ENCODE measurements at regions not wholly inside any gene's neighbourhood (a gene's known extent, or its start where the extent isn't known, plus 50 kb on each side); places are given as distances from the start of the nearest gene placed in this dataset.

GRCh38 chr1:106223213-106223612 is 833.3 kb upstream of the PRMT6 start:
- intact Hi-C loops (cut with micrococcal nuclease; ENCODE audit: unreplicated experiment) (no loop called here), in situ Hi-C loops (cut with HindIII; ENCODE audit: extremely low pct_ligation_motif_present, low pct_unique_long_range_greater_than_20kb) (no loop called here)
- Histone ChIP-seq H3K4me3 (replicated peaks in 1 of 3; ENCODE audit: insufficient read depth in 1 of 3, low read depth in 2 of 3, low read length in 3 of 3) (no peak overlapping the region), H3K27ac (ENCODE audit: extremely low read length, insufficient read depth, low read length) (no peak overlapping the region), H3K27me3 (ENCODE audit: control insufficient read depth in 1 of 2, insufficient read depth in 2 of 2, low read length in 2 of 2) (no peaks in the 10 kb centered on the region; a peak in 1 of 5 replicates), H3K4me2 (ENCODE audit: low read depth, low read length) (no peak overlapping the region), H2AFZ (ENCODE audit: low read length) (no peak overlapping the region), H3K36me3 (replicated peaks in 1 of 2; ENCODE audit: control insufficient read depth in 1 of 2, insufficient read depth in 2 of 2, low read length in 2 of 2) (no peaks in the 10 kb centered on the region), H3K9ac (ENCODE audit: insufficient read depth, low read depth, low read length) (no peak overlapping the region), H3K4me1 (ENCODE audit: insufficient read depth, low read length) (no peaks in the 10 kb centered on the region), H4K20me1 (ENCODE audit: insufficient read depth, low read length) (no peaks in the 10 kb centered on the region), H3K79me2 (ENCODE audit: insufficient read depth, low read length) (no peaks in the 10 kb centered on the region), H3K9me3 (ENCODE audit: low read length) (peaks cover 61% of the 10 kb centered on the region)
- ChIA-PET POLR2A (no interaction called here), CTCF (ENCODE audit: low intra/inter-chr PET ratio, low total read pairs) (no interaction called here)
- DNase-seq (ENCODE audit: low spot score): no peak
- peak in 1 of 2 experiments; percentile 61; a peak in 2 of 4 replicates for TF ChIP-seq MAFK (conservative IDR thresholded peaks at IDR 0.05 in 1 of 2, IDR thresholded peaks at IDR 0.05 in 1 of 2; ENCODE audit: low read length in 2 of 2)
- peak; percentile 27; the same call in 1 of the 2 replicates for TF ChIP-seq MAFF (IDR thresholded peaks at IDR 0.05; ENCODE audit: low read depth, low read length)
- TF ChIP-seq ZNF362 (CRISPR knock-in tag; IDR thresholded peaks at IDR 0.05; ENCODE audit: borderline replicate concordance): no peak
- FAIRE-seq: no peak
- no peak for ATAC-seq
- BruUV-seq (replicated peaks): no TSS peak
- WGBS (ENCODE audit: low lambda C conversion rate): 38% methylated on average over 1 of the region's 1 CpG

- intact Hi-C loops (cut with micrococcal nuclease; ENCODE audit: unreplicated experiment): no loop called here
- Histone ChIP-seq H3K79me2 (ENCODE audit: insufficient read depth, low read length) (no peaks in the 10 kb centered on the region), H3K36me3 (replicated peaks in 1 of 2; ENCODE audit: control insufficient read depth in 1 of 2, insufficient read depth in 2 of 2, low read length in 2 of 2) (no peaks in the 10 kb centered on the region), H3K9ac (ENCODE audit: insufficient read depth, low read depth, low read length) (no peak overlapping the region), H3K9me3 (ENCODE audit: low read length) (peaks cover 63% of the 10 kb centered on the region), H2AFZ (ENCODE audit: low read length) (no peak overlapping the region), H3K27me3 (ENCODE audit: control insufficient read depth in 1 of 2, insufficient read depth in 2 of 2, low read length in 2 of 2) (no peaks in the 10 kb centered on the region; a peak in 1 of 5 replicates), H3K4me3 (replicated peaks in 1 of 3; ENCODE audit: insufficient read depth in 1 of 3, low read depth in 2 of 3, low read length in 3 of 3) (no peak overlapping the region), H3K4me2 (ENCODE audit: low read depth, low read length) (no peak overlapping the region), H3K27ac (ENCODE audit: extremely low read length, insufficient read depth, low read length) (no peak overlapping the region), H4K20me1 (ENCODE audit: insufficient read depth, low read length) (no peaks in the 10 kb centered on the region), H3K4me1 (ENCODE audit: insufficient read depth, low read length) (no peaks in the 10 kb centered on the region)
- no TSS peak for BruUV-seq (replicated peaks)
- no peak for ATAC-seq
- in situ Hi-C loops (cut with HindIII; ENCODE audit: extremely low pct_ligation_motif_present, low pct_unique_long_range_greater_than_20kb): no loop called here
- no peak for DNase-seq (ENCODE audit: low spot score)
- WGBS (ENCODE audit: low lambda C conversion rate): 3% methylated on average over 1 of the region's 1 CpG
- ChIA-PET POLR2A (no interaction called here), CTCF (ENCODE audit: low intra/inter-chr PET ratio, low total read pairs) (no interaction called here)
- TF ChIP-seq ARNT (IDR thresholded peaks at IDR 0.05): no peak
- TF ChIP-seq XBP1 (CRISPR knock-in tag; IDR thresholded peaks at IDR 0.05): no peak
- TF ChIP-seq HMGA1 (CRISPR knock-in tag; conservative IDR thresholded peaks at IDR 0.05): no peak
- TF ChIP-seq ZC3H4 (CRISPR knock-in tag; IDR thresholded peaks at IDR 0.05; ENCODE audit: borderline replicate concordance): no peak
- TF ChIP-seq MYNN (CRISPR knock-in tag; IDR thresholded peaks at IDR 0.05; ENCODE audit: low read depth): no peak
- TF ChIP-seq SP2 (CRISPR knock-in tag; IDR thresholded peaks at IDR 0.05): no peak
- no peak for TF ChIP-seq SOX13 (IDR thresholded peaks at IDR 0.05)
- TF ChIP-seq SOX13 (CRISPR knock-in tag; conservative IDR thresholded peaks at IDR 0.05 in 1 of 2, IDR thresholded peaks at IDR 0.05 in 1 of 2): no peak
- no peak for TF ChIP-seq ZBTB3 (CRISPR knock-in tag; IDR thresholded peaks at IDR 0.05; ENCODE audit: borderline replicate concordance, low read depth)
- no peak for TF ChIP-seq NFIC (IDR thresholded peaks at IDR 0.05; ENCODE audit: low read length)
- no peak for TF ChIP-seq POGK (CRISPR knock-in tag; conservative IDR thresholded peaks at IDR 0.05)
- no peak for TF ChIP-seq PBX2 (CRISPR knock-in tag; IDR thresholded peaks at IDR 0.05)
- no peak for FAIRE-seq
Measured at GRCh38 chr1:106224426-106224825, 832.0 kb upstream of the PRMT6 start.
